Activated B cell treated with CpG ODN at 0.5 μM for 24 hours (primary cell): ENCODE measurements at regions not wholly inside any gene's neighbourhood (a gene's known extent, or its start where the extent isn't known, plus 50 kb on each side); places are given as distances from the start of the nearest gene placed in this dataset.

Experiments used
- ATAC-seq: fragments of 200-7000 bp; cut with Tn5 transposase; one replicate; pipeline ENCODE4 v1.10.0; 2021; ENCODE audit warnings: low read depth, mild to moderate bottlenecking, moderate library complexity
- CTCF ChIA-PET: fragments of 350-600 bp; sonication (Branson Sonifier 250); formaldehyde crosslinking; loops from one replicate; lab custom pipeline; 2021; ENCODE audit warnings: antibody characterized with exemption; lab: Charles Lee
- POLR2A ChIA-PET: fragments of 350-600 bp; sonication (Branson Sonifier 250); formaldehyde crosslinking; loops from one replicate; lab custom pipeline; 2021; ENCODE audit warnings: antibody characterized with exemption; lab: Charles Lee
- DNase-seq: peaks from one replicate; pipeline ENCODE4 v3.0.0; 2022
- H3K27ac Mint-ChIP-seq: one replicate; pipeline ENCODE4 v1.8.0; 2020; ENCODE audit warnings: mixed read lengths
- H3K27me3 Mint-ChIP-seq: one replicate; pipeline ENCODE4 v1.8.0; 2021; ENCODE audit warnings: mixed read lengths
- H3K36me3 Mint-ChIP-seq: one replicate; pipeline ENCODE4 v1.8.0; 2021; ENCODE audit warnings: low read depth, mixed read lengths
- H3K4me1 Mint-ChIP-seq: one replicate; pipeline ENCODE4 v1.8.0; 2021; ENCODE audit warnings: mixed read lengths
- H3K4me3 Mint-ChIP-seq: one replicate; pipeline ENCODE4 v1.8.0; 2020; ENCODE audit warnings: mild to moderate bottlenecking, mixed read lengths
- H3K9me3 Mint-ChIP-seq: one replicate; pipeline ENCODE4 v1.8.0; 2020; ENCODE audit warnings: mixed read lengths
- intact Hi-C: fragments of 100-400 bp; cut with micrococcal nuclease; formaldehyde crosslinking; loops from one replicate; pipeline ENCODE4 v1.15.1; 2024
- TF ChIP-seq, protein P1 (sequence below): fragments of 200-600 bp; IDR thresholded peaks from one replicate; pipeline ENCODE4 v1.8.0; 2022; ENCODE audit warnings: antibody characterized with exemption, mild to moderate bottlenecking

DNA sequence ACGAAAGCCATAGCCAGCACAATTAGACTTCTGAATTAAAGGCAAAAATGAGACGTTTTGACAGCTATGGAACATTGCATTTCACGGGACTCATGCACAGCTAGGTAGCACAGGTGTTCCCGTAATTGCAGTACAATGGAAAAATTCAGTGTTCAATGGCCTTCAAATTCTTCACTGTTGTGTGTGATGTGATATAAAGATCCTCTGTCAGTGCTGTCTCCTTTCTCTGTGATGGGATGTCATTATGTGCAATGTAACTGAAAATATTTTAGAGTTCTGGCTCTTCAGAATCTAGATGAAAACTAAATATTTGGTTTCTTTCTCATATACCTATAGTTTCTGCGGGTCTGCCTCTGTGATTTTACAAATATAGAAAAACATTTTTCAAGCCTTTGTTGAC, 1599.7 kb downstream of the MRPL39 start:
- H3K27ac Mint-ChIP-seq, result no peak overlapping the region
- no peaks in the 10 kb centered on the region for H3K27me3 Mint-ChIP-seq
- intact Hi-C loops, result no loop called here
- ATAC-seq (no peak), DNase-seq (no peak)
- TF ChIP-seq, protein P1, sequence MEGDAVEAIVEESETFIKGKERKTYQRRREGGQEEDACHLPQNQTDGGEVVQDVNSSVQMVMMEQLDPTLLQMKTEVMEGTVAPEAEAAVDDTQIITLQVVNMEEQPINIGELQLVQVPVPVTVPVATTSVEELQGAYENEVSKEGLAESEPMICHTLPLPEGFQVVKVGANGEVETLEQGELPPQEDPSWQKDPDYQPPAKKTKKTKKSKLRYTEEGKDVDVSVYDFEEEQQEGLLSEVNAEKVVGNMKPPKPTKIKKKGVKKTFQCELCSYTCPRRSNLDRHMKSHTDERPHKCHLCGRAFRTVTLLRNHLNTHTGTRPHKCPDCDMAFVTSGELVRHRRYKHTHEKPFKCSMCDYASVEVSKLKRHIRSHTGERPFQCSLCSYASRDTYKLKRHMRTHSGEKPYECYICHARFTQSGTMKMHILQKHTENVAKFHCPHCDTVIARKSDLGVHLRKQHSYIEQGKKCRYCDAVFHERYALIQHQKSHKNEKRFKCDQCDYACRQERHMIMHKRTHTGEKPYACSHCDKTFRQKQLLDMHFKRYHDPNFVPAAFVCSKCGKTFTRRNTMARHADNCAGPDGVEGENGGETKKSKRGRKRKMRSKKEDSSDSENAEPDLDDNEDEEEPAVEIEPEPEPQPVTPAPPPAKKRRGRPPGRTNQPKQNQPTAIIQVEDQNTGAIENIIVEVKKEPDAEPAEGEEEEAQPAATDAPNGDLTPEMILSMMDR, result no peak
- no peak overlapping the region for H3K4me3 Mint-ChIP-seq
- CTCF ChIA-PET, result interaction anchor here (2.1 kb wide), 1 partner anchor 7 kb away, joined by 5 read pairs; no protein-coding TSS in a partner anchor
- POLR2A ChIA-PET, result no interaction called here
- no peaks in the 10 kb centered on the region for H3K36me3 Mint-ChIP-seq
- peaks cover 12% of the 10 kb centered on the region for H3K4me1 Mint-ChIP-seq
- peaks cover 10% of the 10 kb centered on the region for H3K9me3 Mint-ChIP-seq

DNA sequence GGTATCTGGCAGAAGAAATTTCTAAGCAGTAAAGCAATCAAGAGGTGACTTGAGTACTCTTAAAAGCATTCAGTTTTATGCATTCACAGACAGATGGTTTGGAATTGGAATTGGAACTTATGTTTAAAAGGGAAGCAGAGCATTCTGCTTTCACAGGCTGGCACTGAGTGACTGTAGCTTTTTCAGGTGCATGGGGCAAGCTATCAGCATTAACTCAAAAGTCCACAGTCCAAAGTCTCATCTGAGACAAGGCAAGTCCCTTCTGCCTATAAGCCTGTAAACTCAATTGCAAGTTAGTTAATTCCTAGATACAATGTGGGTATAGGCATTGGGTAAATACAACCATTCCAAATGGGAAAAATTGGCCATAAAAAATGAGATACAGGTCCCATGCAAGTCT, 1620.3 kb downstream of the MRPL39 start:
- ATAC-seq (no peak), DNase-seq (no peak)
- intact Hi-C loops, result no loop called here
- CTCF ChIA-PET, result no interaction called here
- H3K27me3 Mint-ChIP-seq, result no peaks in the 10 kb centered on the region
- H3K36me3 Mint-ChIP-seq, result no peaks in the 10 kb centered on the region
- H3K4me3 Mint-ChIP-seq, result no peak overlapping the region
- no peak overlapping the region for H3K27ac Mint-ChIP-seq
- H3K9me3 Mint-ChIP-seq, result peaks cover 11% of the 10 kb centered on the region
- H3K4me1 Mint-ChIP-seq, result no peaks in the 10 kb centered on the region
- TF ChIP-seq, protein P1, result no peak
- POLR2A ChIA-PET, result no interaction called here

DNA sequence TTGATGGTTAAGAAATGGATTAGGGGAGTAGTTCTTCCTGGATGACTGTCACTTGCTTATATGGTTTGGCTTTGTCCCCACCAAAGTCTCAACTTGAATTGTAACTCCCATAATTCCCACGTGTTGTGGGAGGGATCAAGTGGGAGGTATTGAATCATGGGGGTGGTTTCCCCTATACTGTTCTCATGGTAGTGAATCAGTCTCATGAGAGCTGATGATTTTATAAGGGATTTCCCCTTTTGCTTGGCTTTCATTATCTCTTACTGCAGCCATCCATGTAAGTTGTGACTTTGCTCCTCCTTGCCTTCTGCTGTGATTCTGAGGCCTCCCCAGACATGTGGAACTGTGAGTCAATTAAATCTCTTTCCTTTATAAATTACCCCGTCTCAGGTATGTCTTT, 1621.1 kb downstream of the MRPL39 start:
- H3K4me1 Mint-ChIP-seq, result no peaks in the 10 kb centered on the region
- ChIA-PET POLR2A (no interaction called here), CTCF (no interaction called here)
- H3K27me3 Mint-ChIP-seq, result no peaks in the 10 kb centered on the region
- intact Hi-C loops, result no loop called here
- no peak overlapping the region for H3K4me3 Mint-ChIP-seq
- ATAC-seq (no peak), DNase-seq (no peak)
- peaks cover 11% of the 10 kb centered on the region for H3K9me3 Mint-ChIP-seq
- no peaks in the 10 kb centered on the region for H3K36me3 Mint-ChIP-seq
- TF ChIP-seq, protein P1, result no peak
- H3K27ac Mint-ChIP-seq, result no peak overlapping the region

DNA sequence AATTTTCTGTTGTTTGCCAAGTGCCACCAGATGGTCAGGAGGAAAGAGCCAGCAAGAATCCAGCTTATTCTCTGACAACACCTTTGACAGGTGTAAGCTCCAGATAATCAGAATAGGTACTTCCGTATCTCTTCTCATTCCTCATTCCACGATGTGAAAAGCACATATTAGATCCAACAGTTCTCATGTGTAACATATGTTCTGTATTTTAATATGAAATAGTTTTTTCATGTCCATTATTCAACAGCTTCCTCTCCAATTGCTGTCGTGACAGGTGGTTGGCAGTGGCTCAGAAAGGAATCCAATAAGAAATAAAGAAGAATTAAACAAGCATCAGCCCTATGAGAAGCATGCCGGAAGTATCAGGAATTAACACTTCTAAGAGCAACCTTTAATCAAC, 1624.7 kb downstream of the MRPL39 start:
- no peak overlapping the region for H3K27ac Mint-ChIP-seq
- peaks cover 14% of the 10 kb centered on the region for H3K4me1 Mint-ChIP-seq
- DNase-seq, result no peak
- no peaks in the 10 kb centered on the region for H3K27me3 Mint-ChIP-seq
- H3K9me3 Mint-ChIP-seq, result peaks cover 9% of the 10 kb centered on the region
- intact Hi-C loops, result no loop called here
- no peak overlapping the region for H3K4me3 Mint-ChIP-seq
- TF ChIP-seq, protein P1, result no peak
- ChIA-PET POLR2A (no interaction called here), CTCF (no interaction called here)
- no peaks in the 10 kb centered on the region for H3K36me3 Mint-ChIP-seq
- ATAC-seq, result no peak

DNA sequence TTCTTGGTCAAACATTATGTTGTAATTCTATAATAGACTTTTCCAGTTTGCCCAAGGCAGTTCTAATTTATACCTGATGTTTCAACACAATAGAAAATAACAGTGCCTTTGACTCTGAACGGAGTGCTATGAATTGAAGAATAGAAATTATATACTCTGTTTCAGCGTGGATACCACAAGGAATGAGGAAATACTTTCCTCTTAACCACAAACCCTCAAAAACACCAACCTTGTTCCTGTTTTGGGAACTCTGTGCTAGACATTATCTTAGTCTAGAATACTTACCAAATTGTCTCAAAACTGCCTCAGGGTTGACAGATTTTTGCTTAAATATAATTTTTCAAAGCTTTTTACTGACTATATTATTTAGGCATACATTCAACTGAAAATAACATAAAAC, 1629.3 kb downstream of the MRPL39 start:
- TF ChIP-seq, protein P1, result no peak
- intact Hi-C loops, result no loop called here
- H3K4me3 Mint-ChIP-seq, result no peak overlapping the region
- H3K27ac Mint-ChIP-seq, result no peak overlapping the region
- no peak for ATAC-seq
- ChIA-PET POLR2A (no interaction called here), CTCF (interaction anchor here (1.6 kb wide), 1 partner anchor 9 kb away, joined by 8 read pairs; no protein-coding TSS in a partner anchor)
- H3K27me3 Mint-ChIP-seq, result no peaks in the 10 kb centered on the region
- no peaks in the 10 kb centered on the region for H3K9me3 Mint-ChIP-seq
- peaks cover 17% of the 10 kb centered on the region for H3K4me1 Mint-ChIP-seq
- no peak for DNase-seq
- no peaks in the 10 kb centered on the region for H3K36me3 Mint-ChIP-seq
